ENCODE measurements at regions not wholly inside any gene's neighbourhood (a gene's known extent, or its start where the extent isn't known, plus 50 kb on each side); places are given as distances from the start of the nearest gene placed in this dataset.
"Not testable (repeated sequence)": the region's sequence is repeated elsewhere in the genome, so short reads cannot be mapped to it uniquely, and the experiment has no call there.

- TF ChIP-seq YY1 (IDR thresholded peaks at IDR 0.05); CTCF (IDR thresholded peaks at IDR 0.05; ENCODE audit: low read depth, low read length, missing input control); ZBTB33 (IDR thresholded peaks at IDR 0.05); TAF1 (conservative IDR thresholded peaks at IDR 0.05): not testable (repeated sequence)
Measured at GRCh38 chr3:73155441-73155840, 94.0 kb downstream of the EBLN2 start.

Data from liver (tissue), 3 donors.